NT2/D1 (cell line): ENCODE measurements at regions not wholly inside any gene's neighbourhood (a gene's known extent, or its start where the extent isn't known, plus 50 kb on each side); places are given as distances from the start of the nearest gene placed in this dataset.

Source experiments
- SUZ12 ChIP-seq: IDR thresholded peaks from 2 replicates; pipeline ENCODE4 v1.6.1; 2011; ENCODE audit not compliant: insufficient read length, insufficient read depth; ENCODE audit errors: extremely low read depth
- ZNF274 ChIP-seq: IDR thresholded peaks from 2 replicates; pipeline ENCODE4 v1.6.1; 2011; ENCODE audit warnings: mild to moderate bottlenecking, low read depth, low read length

DNA sequence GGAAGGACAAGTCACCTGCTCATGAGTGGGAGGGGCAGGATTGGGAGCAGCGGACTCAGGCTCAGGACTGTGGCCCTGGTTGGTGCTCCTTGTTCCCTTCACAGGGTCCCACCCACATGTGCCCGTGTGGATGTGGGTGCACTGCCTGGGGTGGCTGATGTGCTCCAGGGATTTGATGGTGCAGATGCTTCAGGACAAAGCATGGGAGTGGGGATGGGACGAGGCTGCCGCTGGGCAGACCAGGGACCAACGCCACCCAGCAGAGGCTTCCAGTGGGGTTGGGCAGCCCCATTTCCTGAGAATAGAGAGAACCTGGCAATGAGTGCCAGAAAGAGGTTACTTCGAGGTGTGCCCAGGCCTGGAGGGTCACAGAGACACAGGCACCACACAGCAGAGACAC, 65.5 kb upstream of the IGLL5 start:
- TF ChIP-seq SUZ12 (no peak), ZNF274 (no peak)
